HEK293 (cell line): ENCODE measurements at regions not wholly inside any gene's neighbourhood (a gene's known extent, or its start where the extent isn't known, plus 50 kb on each side); places are given as distances from the start of the nearest gene placed in this dataset.

Experiments used
- BCL11A ChIP-seq: fragments of 450-650 bp; formaldehyde crosslinking; IDR thresholded peaks from 2 replicates; pipeline ENCODE4 v1.5.1; 2016; ENCODE audit warnings: low read depth, missing biosample characterization, missing genetic modification characterization
- CTCF ChIP-seq: fragments of 450-650 bp; formaldehyde crosslinking; IDR thresholded peaks from 2 replicates; pipeline ENCODE4 v1.5.1; 2016; ENCODE audit warnings: missing biosample characterization, missing genetic modification characterization
- KLF17 ChIP-seq: fragments of 450-650 bp; formaldehyde crosslinking; IDR thresholded peaks from 2 replicates; pipeline ENCODE4 v1.5.1; 2016; ENCODE audit warnings: missing biosample characterization, missing genetic modification characterization
- ZNF292 ChIP-seq: fragments of 450-650 bp; formaldehyde crosslinking; IDR thresholded peaks from 2 replicates; pipeline ENCODE4 v1.5.1; 2016; ENCODE audit warnings: low read depth, missing biosample characterization, missing genetic modification characterization, borderline replicate concordance
- ZNF501 ChIP-seq: fragments of 450-650 bp; formaldehyde crosslinking; IDR thresholded peaks from 2 replicates; pipeline ENCODE4 v1.5.1; 2016; ENCODE audit warnings: missing biosample characterization, missing genetic modification characterization

GRCh38 chr5:109936996-109937395, 247.3 kb downstream of the MAN2A1 start:
- TF ChIP-seq KLF17 (tag by site-specific recombination): no peak
- no peak for TF ChIP-seq CTCF (tag by site-specific recombination)
- TF ChIP-seq ZNF501 (tag by site-specific recombination): no peak
- no peak for TF ChIP-seq BCL11A (tag by site-specific recombination)
- TF ChIP-seq ZNF292: no peak
